NCI-H82 treated with DMSO at 0.1 percent for 48 hours (cell line): ENCODE measurements at regions not wholly inside any gene's neighbourhood (a gene's known extent, or its start where the extent isn't known, plus 50 kb on each side); places are given as distances from the start of the nearest gene placed in this dataset.
A peak's percentile ranks its signal among the peaks of the same experiment; 100 is the strongest.

ENCODE experiments used
- DNase-seq: peaks from one replicate; lab custom pipeline; 2025; ENCODE audit not compliant: unreplicated experiment; lab: John Stamatoyannopoulos, UW

DNA sequence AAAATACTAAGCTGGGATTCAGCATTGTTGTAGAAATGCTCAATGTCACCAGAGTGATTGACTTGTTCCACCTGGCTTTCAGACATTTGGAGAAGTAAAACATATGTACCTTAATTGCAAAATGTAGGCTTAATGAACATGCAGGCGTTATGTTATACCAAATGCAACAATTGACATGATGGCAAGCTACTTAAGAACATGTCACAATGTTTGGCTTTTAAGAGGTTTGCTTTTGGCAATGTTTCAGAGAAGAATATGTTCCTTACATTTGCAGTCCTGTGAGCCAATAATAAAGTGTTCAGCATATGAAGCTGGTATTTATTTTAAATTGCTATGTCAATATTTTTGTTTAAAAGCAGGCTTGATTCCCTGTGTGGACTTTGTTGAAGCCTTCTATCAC, 111.7 kb upstream of the NUDT12 start:
- no peak for DNase-seq

DNA sequence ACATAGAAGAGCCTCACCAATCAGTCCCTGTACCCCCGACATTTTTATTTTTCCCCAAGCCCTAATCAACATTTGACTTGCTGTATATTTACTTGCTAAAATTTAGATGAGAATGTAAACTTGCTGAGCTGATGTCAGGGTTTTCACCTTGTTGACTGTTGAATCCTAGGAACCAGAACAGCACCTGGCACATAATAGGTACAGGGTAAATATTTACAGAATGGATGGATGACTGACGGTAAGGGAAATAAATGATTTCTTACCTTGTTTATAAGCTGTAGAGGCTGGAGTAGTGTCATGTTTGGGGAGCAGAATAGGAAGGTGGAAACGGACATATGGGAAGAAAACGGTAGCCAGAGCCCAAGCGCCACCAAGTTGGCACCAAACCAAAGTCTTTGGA, 107.0 kb upstream of the NUDT12 start:
- no peak for DNase-seq

DNA sequence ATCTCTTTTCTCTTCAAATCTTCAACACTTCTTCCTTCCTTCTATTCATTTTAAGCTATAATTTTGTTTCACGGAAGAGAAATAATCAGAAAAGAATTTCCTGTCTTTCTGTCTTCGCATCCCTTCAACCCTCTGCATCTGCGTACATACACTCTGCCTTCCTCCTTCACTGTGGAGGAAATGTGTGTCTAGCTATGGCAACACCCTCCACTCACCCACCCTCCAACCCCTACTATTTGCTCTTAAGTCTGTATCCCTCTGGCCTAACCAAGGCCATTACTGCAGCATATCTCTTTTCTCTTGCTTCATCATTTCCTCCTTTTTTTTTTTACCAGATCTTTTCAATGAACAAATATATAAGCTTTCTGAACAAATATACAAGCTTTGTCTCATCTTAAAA, 105.7 kb upstream of the NUDT12 start:
- DNase-seq, result no peak

DNA sequence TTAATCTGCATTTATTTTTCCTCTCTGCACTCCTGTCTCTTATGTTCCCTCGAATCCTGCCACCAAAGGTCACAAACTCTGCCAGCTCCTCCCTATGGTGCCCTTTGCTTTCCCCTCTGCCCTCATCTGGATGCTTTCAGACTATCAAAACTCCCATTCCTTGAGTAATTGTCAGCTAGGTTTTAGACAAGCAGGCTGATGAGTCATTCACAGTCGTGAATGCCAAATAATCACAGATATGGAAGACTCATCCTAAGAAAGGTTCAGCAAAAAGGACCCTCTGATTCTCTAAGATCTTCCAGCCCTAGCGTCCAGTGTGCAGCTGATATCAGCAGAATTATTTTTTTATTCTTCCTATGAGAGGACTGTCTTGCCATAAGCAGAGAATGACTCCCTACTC, 104.5 kb upstream of the NUDT12 start:
- DNase-seq, result no peak

DNA sequence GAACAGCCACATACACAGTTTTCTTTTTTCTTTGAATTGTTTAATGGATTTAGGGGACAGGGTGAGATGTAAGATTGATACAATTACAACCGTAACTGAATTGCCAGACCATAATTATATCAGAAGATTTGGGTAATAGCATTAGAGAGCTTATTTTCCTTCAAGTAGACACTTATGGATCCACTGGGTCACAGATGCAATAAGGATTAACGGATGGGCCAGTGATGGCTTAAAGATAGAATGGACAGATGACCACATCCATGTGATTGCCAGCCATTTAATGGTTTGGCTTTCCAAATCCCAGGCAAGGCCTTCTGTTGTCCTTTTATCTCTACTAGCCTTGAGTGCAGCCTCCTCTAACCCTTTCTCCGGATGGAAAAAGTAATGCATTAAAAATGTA, 94.7 kb upstream of the NUDT12 start:
- peak; percentile 82 for DNase-seq

DNA sequence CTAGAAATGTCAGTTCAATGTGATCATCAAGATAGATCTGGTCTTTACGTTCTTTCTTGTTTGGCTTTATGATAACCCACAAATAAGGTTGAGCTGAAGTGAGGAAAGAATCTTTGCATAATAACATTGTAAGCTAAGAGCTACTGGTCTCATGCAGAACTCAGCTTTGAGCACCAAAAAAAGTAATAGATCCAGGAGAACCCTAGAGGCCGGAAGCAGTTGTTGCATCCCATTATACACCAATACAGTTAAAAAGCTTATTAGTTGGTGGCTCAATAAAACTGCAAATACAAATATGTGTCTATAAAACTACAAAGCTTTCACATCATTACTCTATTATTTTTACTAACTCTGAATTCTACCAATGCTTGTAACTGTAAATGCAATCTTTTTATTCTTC, 85.5 kb upstream of the NUDT12 start:
- DNase-seq, result no peak

DNA sequence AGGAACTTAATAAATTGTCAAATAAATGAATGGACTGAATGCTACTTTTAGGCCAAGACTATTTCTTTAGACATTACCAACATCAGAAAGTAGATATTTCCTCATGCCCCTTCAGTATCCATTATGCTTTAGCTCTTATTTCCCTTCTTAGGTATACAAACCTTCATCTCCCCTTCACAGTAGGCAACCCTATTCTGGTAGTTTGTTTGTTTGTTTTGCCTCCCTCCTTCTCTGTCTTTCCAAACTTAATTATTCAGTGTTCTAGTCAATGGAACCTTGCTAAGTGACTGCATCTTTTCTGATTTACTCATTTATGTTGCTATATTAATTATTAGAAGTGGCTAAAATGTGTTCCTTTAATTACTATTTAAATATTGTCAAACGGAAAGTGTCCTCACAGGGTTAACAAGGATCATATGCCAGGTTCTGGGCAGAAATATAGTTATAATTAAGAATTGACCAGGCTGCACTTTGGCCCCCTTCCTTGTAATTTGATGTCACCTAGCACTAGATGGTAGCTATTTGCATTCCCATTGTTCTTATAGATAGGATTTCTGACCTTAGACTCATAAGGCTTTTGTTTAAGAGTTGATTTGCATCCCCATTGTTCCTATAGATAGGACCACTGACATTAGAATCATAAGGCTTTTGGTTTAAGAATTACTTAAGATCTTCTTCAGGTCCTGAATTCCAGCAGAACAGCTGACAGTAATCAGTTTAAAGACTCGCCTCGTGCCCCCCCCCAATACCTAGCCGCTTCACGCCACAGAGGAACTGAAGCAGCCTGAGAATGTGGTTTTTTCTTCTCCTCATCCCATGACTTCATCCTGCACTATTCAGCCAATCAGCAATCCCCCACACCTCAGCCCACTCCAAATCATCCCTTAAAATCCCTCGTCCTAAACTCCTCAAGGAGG, 84.4 kb upstream of the NUDT12 start:
- DNase-seq, result no peak

DNA sequence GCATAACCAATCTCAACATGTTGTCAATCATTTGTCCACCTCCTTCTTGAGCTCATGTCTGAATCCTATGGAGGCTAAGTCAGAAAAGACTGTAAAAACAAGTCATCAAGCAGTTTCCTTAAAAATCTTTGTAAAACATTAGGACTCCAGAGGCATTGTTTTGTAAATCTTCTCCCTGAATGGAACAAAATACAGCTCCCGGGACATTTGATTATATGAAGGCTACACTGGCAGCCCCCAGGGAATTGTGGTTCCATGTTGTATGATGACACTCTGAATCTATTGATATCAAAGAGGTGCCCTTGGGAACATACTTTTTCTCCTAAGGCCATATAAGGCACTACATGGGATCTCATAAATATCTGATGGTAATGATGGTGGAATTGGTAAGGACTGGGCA, 83.2 kb upstream of the NUDT12 start:
- DNase-seq, result no peak

DNA sequence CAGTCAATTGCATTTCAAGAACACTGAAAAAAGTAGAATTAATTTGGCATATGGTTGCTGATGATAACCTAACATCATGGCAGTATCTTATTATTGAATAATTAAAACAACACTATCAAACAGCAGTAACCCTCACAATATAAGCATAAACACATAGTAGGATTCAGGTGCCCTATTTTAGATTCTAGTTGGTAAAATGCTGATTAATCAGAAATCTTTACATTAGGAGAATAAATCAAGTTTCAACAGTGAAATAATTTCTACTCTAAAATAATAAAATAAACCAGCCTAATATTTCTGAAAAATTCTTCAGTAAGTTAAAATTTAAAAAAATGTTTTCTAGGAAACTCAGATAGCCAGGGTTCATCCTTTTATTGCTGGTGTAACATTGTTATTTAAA, 76.4 kb upstream of the NUDT12 start:
- DNase-seq, result no peak

DNA sequence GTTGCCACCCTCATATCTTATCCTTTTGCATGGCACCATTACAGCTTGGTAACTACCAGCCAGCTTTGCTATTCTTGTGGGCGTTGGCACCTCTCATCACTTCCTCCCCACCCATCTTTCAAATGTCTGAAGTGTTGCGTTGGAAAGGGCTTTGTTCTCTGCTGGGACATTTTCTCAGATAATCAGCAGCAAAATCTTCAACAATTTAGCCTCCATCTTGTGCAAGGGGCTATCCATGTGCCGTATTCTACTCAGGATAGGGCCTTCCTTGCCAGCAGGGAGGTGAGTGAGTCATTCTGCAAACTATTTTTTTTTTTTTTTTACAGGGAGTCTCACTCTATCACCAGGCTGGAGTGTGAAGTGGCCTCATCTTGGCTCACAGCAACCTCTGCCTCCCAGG, 62.1 kb upstream of the NUDT12 start:
- no peak for DNase-seq

DNA sequence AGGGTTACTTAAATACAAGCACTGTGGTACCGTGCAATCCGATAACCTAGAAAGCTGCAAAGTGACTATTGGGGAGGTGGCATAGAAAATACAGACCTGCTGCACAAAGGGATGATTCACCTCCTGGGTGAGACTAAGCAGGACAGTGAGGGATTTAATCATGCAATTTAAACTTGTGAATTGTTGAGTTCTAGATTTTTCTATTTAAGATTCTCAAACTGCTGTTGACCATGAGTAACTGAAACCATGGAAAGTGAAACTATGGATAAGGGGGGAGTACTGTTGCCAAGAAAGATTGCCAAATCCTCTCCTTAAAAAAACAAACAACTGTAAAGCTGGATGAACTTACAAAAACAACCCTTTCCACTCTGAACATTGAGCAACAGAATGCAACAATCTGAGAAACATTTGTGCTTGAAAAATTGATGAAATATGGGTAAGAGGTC, 61.5 kb upstream of the NUDT12 start:
- DNase-seq, result no peak

DNA sequence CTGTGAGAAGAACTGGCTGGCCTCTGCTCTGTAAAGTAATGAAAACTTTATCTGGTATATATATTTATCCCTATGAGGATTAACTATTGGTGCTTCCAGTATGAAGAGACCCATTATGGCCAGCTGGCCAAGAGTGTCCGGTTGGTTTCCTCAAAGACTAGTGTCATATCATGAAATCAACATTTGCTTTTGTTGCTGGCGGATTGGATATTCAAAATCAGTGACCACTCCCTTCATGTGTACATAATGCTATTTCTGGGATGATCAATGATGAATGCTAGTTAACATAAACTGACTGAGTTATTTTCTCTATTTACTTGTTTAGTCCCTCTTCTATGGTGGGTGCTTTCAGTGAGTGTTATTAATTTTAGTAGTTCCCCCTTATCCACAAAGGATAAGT, 60.8 kb upstream of the NUDT12 start:
- DNase-seq, result no peak

DNA sequence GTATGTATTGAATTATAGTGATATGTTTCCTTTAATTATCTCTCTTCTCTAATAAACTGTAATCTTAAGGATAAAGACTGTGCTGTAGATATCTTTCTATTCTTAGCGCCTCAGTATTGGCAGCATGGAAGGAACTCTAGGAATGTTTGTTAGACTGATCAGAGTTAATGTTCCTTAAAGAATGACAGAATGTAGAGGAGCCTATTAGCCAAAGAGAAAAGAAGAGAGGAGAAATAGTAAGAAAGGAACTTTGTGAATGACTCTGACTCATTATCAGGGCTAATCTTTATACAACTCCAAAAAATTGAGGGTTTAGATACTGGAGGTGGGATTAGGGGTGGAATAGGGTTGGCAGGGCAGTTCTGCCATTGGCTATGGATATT, 59.0 kb upstream of the NUDT12 start:
- DNase-seq, result no peak

DNA sequence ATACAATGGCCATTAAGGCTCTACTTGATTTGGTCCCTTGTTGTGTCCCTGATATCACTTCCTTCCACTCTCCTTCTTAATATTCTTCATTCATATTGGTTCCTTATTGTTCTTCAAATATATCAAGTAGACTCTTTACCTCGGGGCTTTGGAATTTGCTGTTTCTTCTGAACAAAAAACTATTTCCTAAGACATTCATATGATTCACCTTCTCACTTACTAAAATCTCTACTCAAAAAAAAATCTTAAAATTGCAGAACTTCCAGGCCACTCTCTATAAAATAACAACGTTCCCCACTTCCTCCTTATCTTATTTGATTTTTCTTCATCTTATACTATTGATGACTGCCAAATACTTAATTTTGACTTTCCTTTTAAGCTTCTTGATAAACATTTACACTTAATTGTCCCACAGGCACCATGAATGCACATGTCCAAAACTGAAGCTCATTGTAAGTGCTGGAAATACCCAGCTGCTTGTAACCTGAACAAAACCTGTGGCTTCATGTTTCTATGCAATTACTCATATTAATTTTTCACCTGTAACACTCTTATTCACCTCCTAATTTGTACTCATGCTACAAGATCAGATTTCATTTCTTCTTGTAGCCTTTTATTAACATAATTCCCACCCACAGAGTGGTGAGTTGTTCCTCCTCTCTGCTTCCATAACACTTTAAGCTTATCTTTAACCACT, 58.4 kb upstream of the NUDT12 start:
- DNase-seq, result no peak

DNA sequence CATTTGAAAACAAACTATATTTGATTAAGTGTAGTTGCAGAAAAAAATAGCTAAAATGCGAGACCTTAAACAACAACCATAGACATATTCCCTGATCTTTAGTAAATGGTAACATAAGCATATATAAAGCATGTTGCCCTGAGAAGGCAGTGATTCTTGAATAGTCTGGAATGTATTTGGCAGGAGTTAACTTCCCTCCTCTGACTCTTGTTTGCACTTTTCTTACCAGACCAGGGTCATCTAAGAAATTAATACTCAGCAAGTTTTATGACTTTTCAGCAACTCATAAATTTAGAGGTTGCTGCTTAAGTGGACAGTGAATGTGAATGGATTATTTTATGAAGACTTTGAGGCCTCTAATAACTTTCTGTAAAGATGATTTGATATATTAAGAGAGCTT, 55.3 kb upstream of the NUDT12 start:
- DNase-seq, result no peak

DNA sequence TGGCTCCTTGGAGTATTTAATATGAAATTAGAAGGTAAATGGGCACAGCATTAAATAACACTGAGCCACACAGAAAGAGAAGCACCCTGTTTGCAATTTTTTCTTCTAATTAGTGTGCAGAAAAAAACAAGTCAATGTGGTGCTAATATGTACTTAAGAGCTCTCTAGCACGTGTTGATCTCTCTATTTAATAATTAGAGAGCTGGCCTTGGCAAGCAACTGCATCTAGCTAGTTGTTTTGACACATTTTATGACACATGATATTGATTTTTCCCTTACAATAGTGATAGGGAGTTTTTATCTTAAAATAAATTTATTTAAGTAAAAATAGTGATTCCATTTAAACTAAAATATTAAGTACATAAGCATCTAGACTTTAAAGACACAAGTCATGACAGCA, 54.5 kb upstream of the NUDT12 start:
- no peak for DNase-seq

DNA sequence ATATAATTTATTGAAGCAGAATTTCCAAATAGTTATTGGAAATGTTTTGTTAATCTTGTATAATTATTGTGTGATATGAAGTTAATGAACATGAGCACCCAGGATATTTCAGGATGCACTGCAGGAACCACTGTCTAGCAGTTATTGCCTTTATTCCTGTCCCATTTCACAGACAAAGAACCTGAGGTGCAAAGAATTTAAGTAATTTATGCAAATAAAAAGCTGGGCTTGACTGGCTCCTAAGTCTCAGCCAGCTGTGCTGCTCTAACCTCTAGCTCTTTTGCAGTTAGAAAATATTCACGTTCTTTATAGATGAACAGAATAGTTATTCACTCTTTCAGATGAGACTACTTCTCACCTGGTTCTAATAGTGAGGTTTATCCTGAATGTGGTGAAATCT, 50.0 kb upstream of the NUDT12 start:
- DNase-seq, result no peak
